Right atrium auricular region (tissue), 2 donors: ENCODE measurements at regions not wholly inside any gene's neighbourhood (a gene's known extent, or its start where the extent isn't known, plus 50 kb on each side); places are given as distances from the start of the nearest gene placed in this dataset.

Source experiments
- DNase-seq: peaks from one replicate; pipeline ENCODE4 v3.0.0-alpha.2; 2019; ENCODE audit warnings: low spot score
- H3K27ac ChIP-seq, 2 donors: fragments of 200-600 bp; sonication (generic); 1 replicate in 1 of 2; 2 replicates in 1 of 2; pipeline ENCODE4 v1.5.1; 2016 to 2019
- H3K27me3 ChIP-seq, 2 donors: fragments of 200-600 bp; sonication (generic); one replicate each; pipeline versions ENCODE4 v1.5.1 to v1.6.0; 2017 to 2019
- H3K36me3 ChIP-seq: fragments of 200-600 bp; sonication (generic); one replicate; pipeline ENCODE4 v1.5.1; 2016
- H3K4me1 ChIP-seq, 2 donors: fragments of 200-600 bp; sonication (generic); one replicate each; pipeline versions ENCODE4 v1.5.1 to v1.6.0; 2017 to 2019
- H3K4me3 ChIP-seq, 2 donors: fragments of 200-600 bp; sonication (generic); 1 replicate in 1 of 2; 2 replicates in 1 of 2; pipeline ENCODE4 v1.5.1; 2017 to 2019; ENCODE audit warnings: mild to moderate bottlenecking in 1 of 2, moderate library complexity in 1 of 2
- H3K9me3 ChIP-seq, 2 donors: fragments of 200-600 bp; sonication (generic); one replicate each; pipeline ENCODE4 v1.5.1; 2019
- CTCF ChIP-seq, 2 donors: fragments of 200-600 bp; sonication (generic); IDR thresholded peaks; one replicate each; pipeline ENCODE4 v1.5.1; 2019; ENCODE audit warnings: antibody characterized with exemption in 2 of 2

GRCh38 chr1:5632224-5632623, 360.0 kb downstream of the NPHP4 start:
- peaks cover 0 to 2% of the 10 kb centered on the region in 2 donors for H3K9me3 ChIP-seq
- no peak for TF ChIP-seq CTCF (IDR thresholded peaks at IDR 0.05)
- peak; percentile 49 for DNase-seq
- no peaks in the 10 kb centered on the region for H3K4me1 ChIP-seq
- H3K4me3 ChIP-seq, result no peak overlapping the region
- no peaks in the 10 kb centered on the region for H3K36me3 ChIP-seq
- H3K27me3 ChIP-seq, result no peaks in the 10 kb centered on the region
- no peak overlapping the region for H3K27ac ChIP-seq

- no peak overlapping the region for H3K27ac ChIP-seq
- no peak for DNase-seq
- no peaks in the 10 kb centered on the region for H3K36me3 ChIP-seq
- H3K4me3 ChIP-seq, result no peak overlapping the region
- no peaks in the 10 kb centered on the region for H3K27me3 ChIP-seq
- no peaks in the 10 kb centered on the region for H3K9me3 ChIP-seq
- TF ChIP-seq CTCF (IDR thresholded peaks at IDR 0.05), result no peak
- H3K4me1 ChIP-seq, result no peaks in the 10 kb centered on the region
Observed at GRCh38 chr1:5628416-5628815, 363.8 kb downstream of the NPHP4 start.

- TF ChIP-seq CTCF (IDR thresholded peaks at IDR 0.05), result no peak
- Histone ChIP-seq H3K4me1 (no peaks in the 10 kb centered on the region), H3K4me3 (no peak overlapping the region), H3K9me3 (no peaks in the 10 kb centered on the region), H3K27me3 (no peaks in the 10 kb centered on the region), H3K36me3 (no peaks in the 10 kb centered on the region), H3K27ac (no peak overlapping the region)
- DNase-seq, result peak; percentile 40
Observed at GRCh38 chr1:5623399-5623798, 368.8 kb downstream of the NPHP4 start.

- no peak for TF ChIP-seq CTCF (IDR thresholded peaks at IDR 0.05)
- Histone ChIP-seq H3K36me3 (no peaks in the 10 kb centered on the region), H3K27ac (no peak overlapping the region), H3K4me3 (no peak overlapping the region), H3K9me3 (no peaks in the 10 kb centered on the region), H3K27me3 (no peaks in the 10 kb centered on the region), H3K4me1 (no peaks in the 10 kb centered on the region)
- DNase-seq, result no peak
Observed at GRCh38 chr1:5622412-5622811, 369.8 kb downstream of the NPHP4 start.

GRCh38 chr1:5621692-5622091, 370.5 kb downstream of the NPHP4 start:
- no peak for TF ChIP-seq CTCF (IDR thresholded peaks at IDR 0.05)
- Histone ChIP-seq H3K4me1 (no peaks in the 10 kb centered on the region), H3K27me3 (no peaks in the 10 kb centered on the region), H3K27ac (no peak overlapping the region), H3K36me3 (no peaks in the 10 kb centered on the region), H3K9me3 (no peaks in the 10 kb centered on the region), H3K4me3 (no peak overlapping the region)
- no peak for DNase-seq

- no peak overlapping the region for H3K27ac ChIP-seq
- no peaks in the 10 kb centered on the region for H3K9me3 ChIP-seq
- H3K27me3 ChIP-seq, result no peaks in the 10 kb centered on the region
- no peaks in the 10 kb centered on the region for H3K36me3 ChIP-seq
- no peaks in the 10 kb centered on the region for H3K4me1 ChIP-seq
- peak; percentile 16 to 59 for TF ChIP-seq CTCF (IDR thresholded peaks at IDR 0.05)
- no peak overlapping the region for H3K4me3 ChIP-seq
- no peak for DNase-seq
Observed at GRCh38 chr1:5620997-5621396, 371.2 kb downstream of the NPHP4 start.
